ENCODE measurements at regions not wholly inside any gene's neighbourhood (a gene's known extent, or its start where the extent isn't known, plus 50 kb on each side); places are given as distances from the start of the nearest gene placed in this dataset.

DNA sequence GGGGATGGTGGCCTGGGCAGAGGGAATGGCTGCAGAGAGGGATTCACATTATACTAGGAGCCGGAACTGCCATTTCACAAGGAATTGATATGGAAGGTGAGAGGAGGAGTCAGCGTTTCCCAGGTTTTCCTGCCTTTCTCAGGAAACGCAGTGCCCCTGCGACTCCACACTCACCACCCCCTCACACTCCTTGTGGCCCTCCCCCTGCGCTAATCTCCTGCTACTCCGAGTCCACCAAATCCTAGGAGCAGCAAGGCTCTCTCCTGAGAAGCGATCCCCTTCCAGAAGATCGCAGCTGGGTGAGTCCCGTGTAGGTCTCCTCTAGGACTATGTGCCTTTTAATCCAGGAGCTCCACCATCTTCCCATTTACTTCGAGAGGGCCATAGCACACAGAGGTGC, 140.6 kb downstream of the VAPA start:
- TF ChIP-seq CTCF (IDR thresholded peaks at IDR 0.05) (no peak), POLR2A (IDR thresholded peaks at IDR 0.05) (no peak)

Data from ovary (tissue), 3 donors.